ENCODE measurements at regions not wholly inside any gene's neighbourhood (a gene's known extent, or its start where the extent isn't known, plus 50 kb on each side); places are given as distances from the start of the nearest gene placed in this dataset.
A peak's percentile ranks its signal among the peaks of the same experiment; 100 is the strongest.
"Not testable (repeated sequence)": the region's sequence is repeated elsewhere in the genome, so short reads cannot be mapped to it uniquely, and the experiment has no call there.

- DNase-seq = not testable (repeated sequence)
Measured at GRCh38 chr11:67871168-67871567, 132.7 kb downstream of the UNC93B1 start.

DNA sequence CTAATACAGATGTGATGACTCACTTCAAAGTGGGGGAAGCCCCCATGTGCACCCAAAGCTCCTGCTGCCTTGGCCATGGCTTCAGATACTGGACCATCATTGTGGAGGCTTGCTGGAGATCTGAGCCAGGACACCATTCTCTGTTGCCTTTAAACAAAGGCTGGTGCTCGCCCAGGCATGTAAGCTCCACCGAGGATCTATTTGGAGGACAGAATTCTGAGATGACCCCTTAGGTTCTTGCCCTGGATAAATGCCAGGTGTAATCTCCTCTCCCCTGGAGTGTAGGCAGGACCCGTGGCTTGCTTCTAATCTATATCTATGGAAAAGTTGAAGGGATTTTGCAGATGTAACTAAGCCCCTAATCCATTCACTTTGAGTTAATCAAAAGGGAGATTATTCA, 141.0 kb downstream of the UNC93B1 start:
- not testable (repeated sequence) for DNase-seq

GRCh38 chr11:67859513-67860161, 144.3 kb downstream of the UNC93B1 start:
- DNase-seq = peak; percentile 45

GRCh38 chr11:67850747-67851146, 153.2 kb downstream of the UNC93B1 start:
- DNase-seq = not testable (repeated sequence)

GRCh38 chr11:67849766-67850165, 154.1 kb downstream of the UNC93B1 start:
- not testable (repeated sequence) for DNase-seq

DNA sequence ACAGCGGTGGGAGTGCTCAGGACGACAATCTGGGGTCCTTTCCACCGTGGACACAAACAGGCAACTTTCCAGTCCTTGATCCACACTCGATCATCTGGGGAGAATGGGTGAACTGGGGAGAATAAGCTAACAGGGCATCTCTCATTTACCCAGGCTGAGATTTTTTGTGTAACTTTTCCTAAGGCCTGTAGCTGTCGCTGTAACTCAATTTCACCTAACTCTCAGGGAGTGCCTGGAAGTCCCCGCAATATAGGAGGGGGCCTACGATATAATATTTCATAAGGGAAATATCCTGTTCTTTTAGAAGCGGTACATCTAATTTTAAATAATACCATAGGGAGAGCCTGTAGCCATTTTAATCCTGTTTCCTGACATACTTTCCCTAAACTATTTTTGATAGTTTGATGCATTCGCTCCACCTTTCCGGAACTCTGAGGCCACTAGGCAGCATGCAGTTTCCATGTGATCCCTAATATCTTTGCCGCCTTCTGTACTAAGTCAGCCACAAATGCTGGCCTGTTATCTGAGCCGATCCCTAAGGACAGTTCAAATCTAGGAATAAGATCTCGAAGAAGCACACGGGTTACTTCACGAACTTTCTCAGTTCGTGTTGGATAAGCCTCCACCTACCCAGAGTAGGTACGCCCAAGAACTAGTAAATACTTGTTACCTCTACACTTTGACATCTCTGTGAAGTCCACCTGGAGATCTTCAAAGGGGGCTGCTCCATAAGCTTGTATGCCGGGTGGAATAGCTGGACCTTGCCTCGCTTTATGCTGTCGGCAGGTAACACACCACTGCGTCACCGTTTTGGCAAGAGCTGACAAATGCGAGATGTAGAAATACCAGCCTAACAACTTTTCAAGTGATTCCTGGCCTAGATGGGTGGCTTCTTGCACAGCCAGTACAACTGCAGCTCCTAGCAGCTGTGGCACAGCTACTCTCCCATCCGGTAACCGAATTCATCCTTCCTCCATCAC, 155.7 kb downstream of the UNC93B1 start:
- DNase-seq = not testable (repeated sequence)

GRCh38 chr11:67846303-67846702, 157.6 kb downstream of the UNC93B1 start:
- DNase-seq = not testable (repeated sequence)

GRCh38 chr11:67845296-67845695, 158.6 kb downstream of the UNC93B1 start:
- not testable (repeated sequence) for DNase-seq

DNA sequence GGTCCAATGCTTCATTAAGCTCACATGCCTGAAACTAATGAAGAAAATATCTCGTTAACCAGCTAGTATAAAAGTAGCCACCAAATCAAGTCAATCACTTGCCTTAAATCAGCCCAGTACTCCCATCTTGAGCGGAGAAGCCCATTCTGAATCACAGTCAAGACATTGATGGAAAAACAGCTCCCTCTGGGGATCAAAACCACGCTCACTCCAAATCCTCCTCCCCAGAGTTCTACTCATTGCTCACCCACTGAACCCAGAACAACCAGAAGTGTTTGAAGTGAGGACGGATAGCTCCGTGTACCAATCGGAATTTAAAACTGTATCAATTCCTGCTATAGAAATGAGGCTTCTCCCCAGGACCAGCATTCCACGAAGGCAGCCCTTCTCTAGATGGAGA, 163.3 kb downstream of the UNC93B1 start:
- not testable (repeated sequence) for DNase-seq

DNA sequence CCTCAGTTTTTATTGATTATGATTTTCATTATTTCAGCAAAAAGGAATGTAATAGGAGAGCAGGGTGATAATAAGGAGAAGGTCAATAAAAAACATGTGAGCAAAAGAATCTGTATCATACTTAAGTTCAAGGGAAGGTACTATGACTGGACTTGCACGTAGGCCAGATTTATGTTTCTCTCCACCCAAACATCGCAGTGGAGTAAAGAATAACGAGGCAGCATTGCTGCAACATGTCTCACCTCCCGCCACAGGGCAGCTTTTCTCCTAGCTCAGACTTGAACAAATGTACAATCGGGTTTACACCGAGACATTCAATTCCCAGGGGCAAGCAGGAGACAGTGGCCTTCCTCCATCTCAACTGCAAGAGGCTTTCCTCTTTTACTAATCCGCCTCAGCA, 155.7 kb upstream of the ALDH3B2 start:
- not testable (repeated sequence) for DNase-seq

GRCh38 chr11:67826951-67827296, 152.5 kb upstream of the ALDH3B2 start:
- not testable (repeated sequence) for DNase-seq

GRCh38 chr11:67826028-67826950, 151.9 kb upstream of the ALDH3B2 start:
- DNase-seq = not testable (repeated sequence)

GRCh38 chr11:67824861-67825260, 150.4 kb upstream of the ALDH3B2 start:
- DNase-seq = not testable (repeated sequence)

DNA sequence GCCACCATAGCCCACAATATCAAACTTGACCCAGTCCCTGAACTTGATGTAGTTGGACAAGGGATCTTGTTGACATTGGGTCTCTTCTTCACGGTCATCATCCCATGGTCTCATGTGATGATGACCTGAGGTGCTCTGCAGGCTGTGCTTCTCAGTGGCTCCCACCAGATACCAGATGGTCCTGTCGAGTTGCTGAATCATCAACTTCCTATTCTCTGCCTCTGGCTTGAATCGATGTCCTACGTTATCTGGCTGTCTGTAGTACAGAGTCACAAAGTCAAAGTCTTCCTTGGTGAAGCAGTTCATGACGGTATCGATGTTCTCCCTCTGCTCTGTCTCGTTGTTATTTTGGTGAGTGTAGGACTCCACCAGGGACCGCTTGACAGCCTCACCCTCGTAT, 145.7 kb upstream of the ALDH3B2 start:
- no peak for DNase-seq

GRCh38 chr11:67817558-67817957, 143.1 kb upstream of the ALDH3B2 start:
- not testable (repeated sequence) for DNase-seq

DNA sequence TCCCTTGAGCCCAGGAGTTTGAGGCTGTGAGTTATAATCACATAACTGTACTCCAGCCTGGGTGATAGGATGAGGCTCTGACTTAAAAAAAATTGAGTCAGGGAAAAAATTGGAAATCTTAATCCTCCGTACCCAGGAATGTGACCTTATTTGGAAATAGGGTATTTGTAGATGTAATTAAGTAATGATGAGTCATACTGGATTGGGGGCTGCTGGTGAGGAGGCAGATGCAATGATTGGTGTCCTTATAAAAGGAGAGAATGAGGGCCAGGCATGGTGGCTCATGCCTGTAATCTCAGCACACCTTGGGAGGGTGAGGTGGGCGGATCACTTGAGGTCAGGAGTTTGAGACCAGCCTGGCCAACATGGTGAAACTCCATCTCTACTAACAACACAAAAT, 134.9 kb upstream of the ALDH3B2 start:
- DNase-seq = not testable (repeated sequence)

DNA sequence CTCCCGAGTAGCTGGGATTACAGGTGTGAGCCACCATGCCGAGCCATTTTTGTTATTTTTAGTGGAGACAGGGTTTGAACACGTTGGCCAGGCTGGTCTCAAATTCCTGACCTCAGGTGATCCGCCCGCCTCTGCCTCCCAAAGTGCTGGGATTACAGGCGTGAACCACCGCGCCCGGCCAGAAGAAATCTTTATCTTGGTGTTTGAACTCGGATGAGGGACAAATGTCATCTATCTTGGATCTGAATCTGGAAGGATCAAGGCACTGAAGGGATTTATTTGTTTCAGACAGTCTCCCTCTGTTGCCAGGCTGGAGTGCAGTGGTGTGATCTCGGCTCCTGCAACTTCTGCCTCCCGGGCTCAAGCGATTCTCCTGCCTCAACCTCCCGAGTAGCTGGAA, 133.5 kb upstream of the ALDH3B2 start:
- not testable (repeated sequence) for DNase-seq

- DNase-seq = not testable (repeated sequence)
Measured at GRCh38 chr11:67806728-67807235, 132.4 kb upstream of the ALDH3B2 start.

DNA sequence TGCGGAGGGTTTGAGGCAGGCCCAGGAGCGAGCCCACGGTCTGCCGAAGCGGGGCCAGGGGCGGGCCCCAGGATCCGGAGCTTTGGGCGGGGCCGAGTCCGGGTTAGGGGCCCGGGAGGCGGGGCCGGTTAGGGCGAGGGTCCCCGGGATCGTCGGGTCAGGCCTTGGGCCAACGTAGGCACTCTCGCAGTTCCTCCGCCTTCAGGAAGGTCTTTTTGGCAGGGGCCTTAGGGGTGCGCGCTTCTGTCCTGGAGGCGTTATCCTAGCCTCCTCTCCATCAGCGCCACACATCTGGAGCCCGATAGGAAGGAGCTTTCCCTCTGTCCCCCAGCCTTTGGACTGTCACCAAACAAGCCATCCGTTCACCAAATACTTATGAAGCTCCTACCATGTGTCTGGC, 131.8 kb upstream of the ALDH3B2 start:
- DNase-seq = not testable (repeated sequence)

DNA sequence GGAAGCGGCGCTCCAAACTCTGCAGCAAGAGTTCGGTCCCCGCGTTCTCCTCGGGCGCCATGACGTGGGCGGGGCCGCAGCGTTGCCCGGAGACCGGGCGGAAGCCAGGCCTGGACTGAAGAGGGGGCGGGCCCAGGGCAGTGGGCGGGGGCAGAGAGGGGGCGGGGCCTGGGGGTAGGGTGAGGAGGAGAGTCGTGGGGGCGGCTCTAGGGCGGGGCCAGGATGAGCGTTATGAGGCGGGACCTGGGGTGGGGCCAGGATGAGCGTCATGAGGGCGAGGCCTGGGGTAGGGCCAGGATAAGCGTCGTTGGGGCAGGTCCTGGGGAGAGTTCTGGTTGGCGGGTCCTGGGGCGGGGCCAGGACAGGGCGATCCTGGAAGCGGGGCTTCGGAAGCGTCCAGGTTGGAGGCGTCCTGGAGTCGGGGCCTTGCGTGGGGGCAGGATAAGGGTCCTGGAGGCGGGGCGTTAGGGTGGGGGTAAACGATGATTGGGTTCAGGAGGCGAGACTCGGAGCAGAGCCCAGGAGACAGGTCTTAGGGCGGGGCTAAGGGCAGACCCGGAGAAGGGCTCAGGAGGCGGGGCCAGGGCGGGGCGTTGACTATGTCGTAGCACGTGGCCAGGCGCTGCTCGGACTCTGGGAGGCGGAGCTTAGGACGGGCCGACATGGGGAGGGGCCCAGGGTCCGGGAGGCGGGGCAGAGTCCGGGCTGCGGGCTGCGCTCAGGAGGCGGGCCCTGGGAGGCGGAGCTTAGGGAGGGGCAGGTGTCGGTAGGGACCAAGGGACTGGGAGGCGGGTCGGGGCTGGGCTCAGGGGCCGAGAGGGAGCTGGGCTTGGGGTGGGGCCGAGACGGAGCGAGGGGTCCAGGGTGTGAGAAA, 131.1 kb upstream of the ALDH3B2 start:
- DNase-seq = peak; percentile 99

DNA sequence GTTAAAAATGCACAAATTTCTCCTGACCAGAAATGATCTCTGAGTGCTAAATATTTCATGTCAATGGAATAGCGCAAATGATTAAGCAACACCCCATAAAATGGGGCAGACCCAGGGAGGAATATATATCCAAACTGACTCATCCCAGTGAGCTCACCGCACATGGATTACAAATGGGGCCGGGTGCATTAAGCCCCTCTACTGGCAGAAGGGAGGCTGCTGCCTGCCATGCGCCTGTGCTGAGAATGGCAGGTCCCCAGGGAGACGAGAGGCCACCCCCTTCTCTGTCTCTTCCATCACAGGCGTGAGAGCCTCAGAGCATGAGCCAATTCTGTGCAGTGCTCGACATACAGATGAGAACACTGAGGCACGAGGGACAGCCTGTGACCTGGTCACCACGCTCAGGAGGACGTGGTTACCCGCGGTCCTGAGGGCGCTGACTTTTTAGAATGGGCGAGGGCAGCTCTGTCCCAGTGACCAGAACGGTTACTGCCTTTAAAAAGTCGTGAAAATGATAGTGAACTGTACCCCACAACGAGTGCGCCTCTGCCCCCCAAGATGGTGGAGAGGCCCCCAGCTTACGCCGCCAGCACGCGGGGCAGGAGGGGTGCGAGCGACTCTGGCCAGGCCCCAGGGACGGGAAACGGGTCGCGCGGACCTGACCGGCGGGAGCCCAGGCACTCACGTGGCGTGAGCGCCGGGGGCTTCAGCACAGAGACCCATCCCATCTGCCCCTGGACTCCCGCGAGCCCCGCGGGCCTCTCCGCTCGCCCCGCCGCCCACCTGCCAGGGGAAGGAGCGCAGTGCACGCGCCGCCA, 130.2 kb upstream of the ALDH3B2 start:
- DNase-seq = not testable (repeated sequence)
